HEK293T (cell line): ENCODE measurements at regions not wholly inside any gene's neighbourhood (a gene's known extent, or its start where the extent isn't known, plus 50 kb on each side); places are given as distances from the start of the nearest gene placed in this dataset.

ENCODE experiments used
- BHLHE40 ChIP-seq: fragments of 450-650 bp; IDR thresholded peaks from 2 replicates; pipeline ENCODE4 v1.6.1; 2016; ENCODE audit warnings: mild to moderate bottlenecking, moderate library complexity, borderline replicate concordance
- FOXM1 ChIP-seq: fragments of 450-650 bp; IDR thresholded peaks from 2 replicates; pipeline ENCODE4 v1.6.1; 2017; ENCODE audit warnings: mild to moderate bottlenecking, borderline replicate concordance
- HDGF ChIP-seq: fragments of 450-650 bp; IDR thresholded peaks from 2 replicates; pipeline ENCODE4 v1.6.1; 2017; ENCODE audit warnings: antibody characterized with exemption, borderline replicate concordance
- SP1 ChIP-seq: fragments of 450-650 bp; IDR thresholded peaks from 2 replicates; pipeline ENCODE4 v1.6.1; 2017
- TARDBP ChIP-seq: fragments of 450-650 bp; IDR thresholded peaks from 2 replicates; pipeline ENCODE4 v1.6.1; 2016

- TF ChIP-seq HDGF (no peak), SP1 (no peak), BHLHE40 (no peak), FOXM1 (no peak), TARDBP (no peak)
Observed at GRCh38 chr12:22923768-22924167, 298.8 kb downstream of the ETNK1 start.
